IMR-90 (cell line): ENCODE measurements at regions not wholly inside any gene's neighbourhood (a gene's known extent, or its start where the extent isn't known, plus 50 kb on each side); places are given as distances from the start of the nearest gene placed in this dataset.

Source experiments
- ATAC-seq: fragments of 200-7000 bp; cut with Tn5 transposase; 2 replicates; pipeline ENCODE4 v1.9.1; 2020; ENCODE audit warnings: low read depth, mild to moderate bottlenecking, moderate library complexity
- BruUV-seq: library from RNA; stranded (reverse); fragments of 400-500 nt; replicated peaks from 2 replicates; lab custom pipeline; 2021; lab: Mats Ljungman, UMichigan
- CTCF ChIA-PET: fragments of 300-600 bp; formaldehyde crosslinking; extraction: SDS; loops from one replicate; lab custom pipeline; 2021; ENCODE audit warnings: antibody characterized with exemption; lab: Yijun Ruan, JAX
- POLR2A ChIA-PET: fragments of 300-600 bp; sonication (Branson Sonifier 250); formaldehyde crosslinking; loops from one replicate; lab custom pipeline; 2022; ENCODE audit warnings: antibody characterized with exemption; ENCODE audit not compliant: unreplicated experiment; lab: Charles Lee
- DNase-seq: peaks from one replicate; pipeline ENCODE4 v3.0.0; 2013
- H2AFZ ChIP-seq: replicated peaks from 2 replicates; pipeline ENCODE3; 2013; ENCODE audit warnings: low read length, mild to moderate bottlenecking; ENCODE audit not compliant: poor library complexity
- H2AK5ac ChIP-seq: 2 replicates; pipeline ENCODE4 v1.6.1; 2013; ENCODE audit warnings: low read depth, low read length, inconsistent platforms
- H2AK9ac ChIP-seq: replicated peaks from 2 replicates; pipeline ENCODE3; 2013; ENCODE audit warnings: mild to moderate bottlenecking, low read depth, low read length, moderate library complexity; ENCODE audit not compliant: poor library complexity
- H2BK120ac ChIP-seq: 2 replicates; pipeline ENCODE4 v1.6.1; 2013; ENCODE audit warnings: low read depth, low read length, inconsistent platforms
- H2BK15ac ChIP-seq: 3 replicates; pipeline ENCODE4 v1.6.1; 2013; ENCODE audit warnings: low read depth, low read length, inconsistent platforms
- H2BK20ac ChIP-seq: 2 replicates; pipeline ENCODE4 v1.6.1; 2013; ENCODE audit warnings: low read depth, mild to moderate bottlenecking, inconsistent platforms, low read length, moderate library complexity
- H2BK5ac ChIP-seq: 2 replicates; pipeline ENCODE4 v1.6.1; 2013; ENCODE audit warnings: mild to moderate bottlenecking, low read depth, low read length, inconsistent platforms; ENCODE audit not compliant: poor library complexity, severe bottlenecking
- H3K14ac ChIP-seq: replicated peaks from 2 replicates; pipeline ENCODE4 v1.6.1; 2013; ENCODE audit warnings: low read depth, low read length, inconsistent platforms
- H3K18ac ChIP-seq: 2 replicates; pipeline ENCODE4 v1.6.1; 2013; ENCODE audit warnings: low read depth, low read length, control low read depth
- H3K23ac ChIP-seq: 2 replicates; pipeline ENCODE4 v1.6.1; 2013; ENCODE audit warnings: low read depth, low read length, inconsistent platforms
- H3K27ac ChIP-seq: 2 replicates; pipeline ENCODE4 v1.5.1; 2013; ENCODE audit warnings: mild to moderate bottlenecking, control low read depth, low read length; ENCODE audit not compliant: insufficient read depth
- H3K27me3 ChIP-seq: 2 replicates; pipeline ENCODE4 v1.6.1; 2013; ENCODE audit warnings: low read length; ENCODE audit not compliant: control insufficient read depth, insufficient read depth
- H3K36me3 ChIP-seq: 2 replicates; pipeline ENCODE4 v1.6.1; 2013; ENCODE audit warnings: low read length, mixed read lengths; ENCODE audit not compliant: control insufficient read depth, insufficient read depth
- H3K4ac ChIP-seq: 2 replicates; pipeline ENCODE4 v1.6.1; 2013; ENCODE audit warnings: low read depth, low read length, inconsistent platforms
- H3K4me1 ChIP-seq: 2 replicates; pipeline ENCODE4 v1.6.1; 2013; ENCODE audit warnings: low read length, mixed read lengths; ENCODE audit not compliant: control insufficient read depth, insufficient read depth
- H3K4me2 ChIP-seq: 2 replicates; pipeline ENCODE4 v1.6.1; 2013; ENCODE audit warnings: low read depth, mild to moderate bottlenecking, control low read depth, low read length, moderate library complexity
- H3K4me3 ChIP-seq: 2 replicates; pipeline ENCODE4 v1.5.1; 2013; ENCODE audit warnings: low read depth, mild to moderate bottlenecking, control low read depth, low read length, moderate library complexity; ENCODE audit not compliant: insufficient read depth
- H3K56ac ChIP-seq: 2 replicates; pipeline ENCODE4 v1.6.1; 2013; ENCODE audit warnings: low read length, inconsistent platforms; ENCODE audit not compliant: insufficient read depth; ENCODE audit errors: extremely low read depth
- H3K79me1 ChIP-seq, 2 experiments: 2 replicates each; pipeline ENCODE4 v1.6.1; 2013; ENCODE audit warnings: low read length in 2 of 2, inconsistent platforms in 1 of 2, low read depth in 1 of 2
- H3K9ac ChIP-seq: 2 replicates; pipeline ENCODE4 v1.6.1; 2013; ENCODE audit warnings: low read depth, low read length, control low read depth
- H3K9me1 ChIP-seq: 2 replicates; pipeline ENCODE4 v1.6.1; 2013; ENCODE audit warnings: low read length, inconsistent platforms; ENCODE audit not compliant: insufficient read depth
- H3K9me3 ChIP-seq: 2 replicates; pipeline ENCODE4 v1.6.1; 2013; ENCODE audit warnings: low read length; ENCODE audit not compliant: control insufficient read depth, insufficient read depth
- H4K20me1 ChIP-seq: 2 replicates; pipeline ENCODE4 v1.6.1; 2013; ENCODE audit warnings: low read length, inconsistent platforms; ENCODE audit not compliant: insufficient read depth
- H4K5ac ChIP-seq: 2 replicates; pipeline ENCODE4 v1.6.1; 2013; ENCODE audit warnings: mild to moderate bottlenecking, low read depth, low read length, control low read depth
- H4K8ac ChIP-seq, 2 experiments: 2 replicates each; pipeline ENCODE4 v1.6.1; 2013; ENCODE audit warnings: low read depth in 2 of 2, low read length in 2 of 2, control low read depth in 1 of 2, inconsistent platforms in 1 of 2
- H4K91ac ChIP-seq: 2 replicates; pipeline ENCODE4 v1.6.1; 2013; ENCODE audit warnings: low read depth, low read length, inconsistent platforms; ENCODE audit not compliant: insufficient read depth
- CEBPB ChIP-seq: IDR thresholded peaks from 2 replicates; pipeline ENCODE4 v1.6.1; 2012; ENCODE audit warnings: low read depth, low read length, improper control_type of control experiment
- RCOR1 ChIP-seq: IDR thresholded peaks from 2 replicates; pipeline ENCODE4 v1.6.1; 2012; ENCODE audit warnings: mild to moderate bottlenecking, low read length, improper control_type of control experiment; ENCODE audit not compliant: insufficient replicate concordance
- WGBS, 2 experiments: methylation state at CpG; one replicate each; pipeline versions ENCODE4 v1.1.5 to v1.1.7; 2013; ENCODE audit warnings: missing lambda C conversion rate in 2 of 2; ENCODE audit not compliant: insufficient read length in 1 of 2; ENCODE audit errors: extremely low coverage in 2 of 2; 5-methylcytosine and 5-hydroxymethylcytosine counted together
- dilution Hi-C: fragments of 300-500 bp; cut with HindIII; formaldehyde crosslinking; loops from one replicate; pipeline ENCODE4 v1.14.3; 2018; ENCODE audit warnings: low sequenced_read_pairs; ENCODE audit not compliant: unreplicated experiment
- in situ Hi-C: fragments of 300-500 bp; cut with MboI; formaldehyde crosslinking; loops from 3 replicates; pipeline ENCODE4 v1.14.3; 2019; ENCODE audit warnings: low sequenced_read_pairs, inconsistent platforms, mixed read lengths
- intact Hi-C: fragments of 100-400 bp; cut with micrococcal nuclease; formaldehyde crosslinking; loops from 2 replicates; pipeline ENCODE4 v1.10.0; 2022
- TF ChIP-seq, protein P1 (sequence below): fragments of 150-350 bp; IDR thresholded peaks from 2 replicates; pipeline ENCODE4 v1.6.1; 2017; ENCODE audit warnings: mild to moderate bottlenecking, antibody characterized with exemption, low read length, low read depth

DNA sequence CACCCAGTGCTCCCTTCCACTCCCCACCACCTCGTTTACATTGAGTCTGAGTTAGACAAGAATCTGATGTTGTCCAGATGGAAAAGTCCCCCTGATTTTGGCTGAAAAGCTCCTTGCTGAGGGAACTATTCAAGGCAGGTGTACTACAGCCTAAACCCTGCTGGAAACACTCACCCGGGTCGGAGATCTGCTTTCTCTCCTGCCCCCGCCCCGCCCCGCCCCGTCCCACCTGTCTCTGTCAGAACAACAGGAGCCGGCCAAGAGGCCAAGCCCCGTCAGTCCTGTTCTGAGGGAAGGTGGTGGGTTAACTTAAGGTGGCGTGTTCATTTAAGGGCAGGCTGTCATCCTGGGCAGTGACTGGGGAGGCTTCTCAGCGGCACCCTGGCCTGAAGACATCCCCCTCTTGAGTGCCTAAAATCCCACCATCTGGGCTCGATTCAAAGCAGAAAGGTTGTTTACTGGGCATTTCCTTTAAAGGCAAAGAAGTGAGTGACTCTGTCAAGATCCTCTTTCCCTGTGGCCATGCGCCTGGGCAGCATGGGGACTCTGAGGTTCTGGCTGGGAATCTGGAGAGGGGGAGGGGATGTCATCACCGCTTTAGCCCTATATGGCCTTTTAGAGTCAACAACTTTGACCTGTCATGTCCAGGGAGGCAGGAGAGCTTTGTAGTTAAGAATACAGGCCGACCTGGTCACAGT is 71.1 kb upstream of the NEURL1B start:
- Histone ChIP-seq H2BK5ac (no peak overlapping the region), H4K5ac (no peak overlapping the region), H2BK20ac (no peak overlapping the region), H3K18ac (no peak overlapping the region), H3K9me3 (peaks cover 8% of the 10 kb centered on the region; the same call in 1 of the 2 replicates), H2BK120ac (no peak overlapping the region), H4K8ac (no peak overlapping the region), H3K27ac (no peak overlapping the region), H3K4me2 (no peak overlapping the region), H2AK5ac (no peak overlapping the region), H4K91ac (no peak overlapping the region), H3K79me1 (no peaks in the 10 kb centered on the region), H3K4me3 (no peak overlapping the region), H3K4me1 (no peaks in the 10 kb centered on the region), H4K20me1 (no peaks in the 10 kb centered on the region), H3K23ac (no peak overlapping the region), H3K9ac (no peak overlapping the region), H2AK9ac (no peak overlapping the region), H2AFZ (no peak overlapping the region), H3K27me3 (peaks cover 78% of the 10 kb centered on the region), H3K36me3 (no peaks in the 10 kb centered on the region), H3K56ac (no peak overlapping the region), H3K4ac (no peak overlapping the region), H3K9me1 (no peaks in the 10 kb centered on the region; the same call in 1 of the 2 replicates), H2BK15ac (no peak overlapping the region), H3K14ac (no peak overlapping the region)
- WGBS, 2 experiments: no CpG with 5 or more reads among the region's 15 CpGs
- TF ChIP-seq RCOR1 (no peak), CEBPB (no peak)
- TF ChIP-seq, protein P1, sequence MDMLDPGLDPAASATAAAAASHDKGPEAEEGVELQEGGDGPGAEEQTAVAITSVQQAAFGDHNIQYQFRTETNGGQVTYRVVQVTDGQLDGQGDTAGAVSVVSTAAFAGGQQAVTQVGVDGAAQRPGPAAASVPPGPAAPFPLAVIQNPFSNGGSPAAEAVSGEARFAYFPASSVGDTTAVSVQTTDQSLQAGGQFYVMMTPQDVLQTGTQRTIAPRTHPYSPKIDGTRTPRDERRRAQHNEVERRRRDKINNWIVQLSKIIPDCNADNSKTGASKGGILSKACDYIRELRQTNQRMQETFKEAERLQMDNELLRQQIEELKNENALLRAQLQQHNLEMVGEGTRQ: no peak
- intact Hi-C loops: no loop called here
- no TSS peak for BruUV-seq
- in situ Hi-C loops: no loop called here
- no peak for ATAC-seq
- POLR2A ChIA-PET: no interaction called here
- no peak for DNase-seq
- dilution Hi-C loops: no loop called here
- CTCF ChIA-PET: interaction anchor here (0.7 kb wide), 1 partner anchor 10 kb away, joined by 3 read pairs; no protein-coding TSS in a partner anchor
